Activated T-helper 2 cell treated with anti-CD3 and anti-CD28 coated beads, Interferon-gamma antibody, Interleukin-2, Interleukin-4, amounts not matched to agents 10 μg/mL and 5 μg/mL and 100 μg/mL, durations not matched to agents 14 hours and 24 hours and 36 hours (primary cell): ENCODE measurements at regions not wholly inside any gene's neighbourhood (a gene's known extent, or its start where the extent isn't known, plus 50 kb on each side); places are given as distances from the start of the nearest gene placed in this dataset.

ENCODE experiments used
- DNase-seq: peaks from one replicate; pipeline ENCODE4 v3.0.0; 2021; ENCODE audit warnings: low spot score
- H3K27ac Mint-ChIP-seq: one replicate; pipeline ENCODE4 v1.8.0; 2021; ENCODE audit warnings: mixed read lengths
- H3K27me3 Mint-ChIP-seq: one replicate; pipeline ENCODE4 v1.8.0; 2021; ENCODE audit warnings: low read depth, mixed read lengths
- H3K36me3 Mint-ChIP-seq: one replicate; pipeline ENCODE4 v1.8.0; 2021; ENCODE audit warnings: low read depth, mixed read lengths
- H3K4me1 Mint-ChIP-seq: one replicate; pipeline ENCODE4 v1.8.0; 2021; ENCODE audit warnings: low read depth, mixed read lengths
- H3K4me3 Mint-ChIP-seq: one replicate; pipeline ENCODE4 v1.8.0; 2021; ENCODE audit warnings: low read depth, mild to moderate bottlenecking, moderate library complexity, mixed read lengths
- H3K9me3 Mint-ChIP-seq: one replicate; pipeline ENCODE4 v1.8.0; 2021; ENCODE audit warnings: mixed read lengths
- intact Hi-C: fragments of 100-400 bp; cut with micrococcal nuclease; formaldehyde crosslinking; loops from one replicate; pipeline ENCODE4 v1.15.1; 2023

- Mint-ChIP-seq H3K27ac (no peak overlapping the region), H3K27me3 (no peaks in the 10 kb centered on the region), H3K9me3 (peaks cover 7% of the 10 kb centered on the region), H3K4me1 (no peaks in the 10 kb centered on the region), H3K4me3 (no peak overlapping the region), H3K36me3 (no peaks in the 10 kb centered on the region)
- DNase-seq, result no peak
- intact Hi-C loops, result no loop called here
Measured at GRCh38 chr13:104385404-104385803, 1319.2 kb upstream of the SLC10A2 start.

DNA sequence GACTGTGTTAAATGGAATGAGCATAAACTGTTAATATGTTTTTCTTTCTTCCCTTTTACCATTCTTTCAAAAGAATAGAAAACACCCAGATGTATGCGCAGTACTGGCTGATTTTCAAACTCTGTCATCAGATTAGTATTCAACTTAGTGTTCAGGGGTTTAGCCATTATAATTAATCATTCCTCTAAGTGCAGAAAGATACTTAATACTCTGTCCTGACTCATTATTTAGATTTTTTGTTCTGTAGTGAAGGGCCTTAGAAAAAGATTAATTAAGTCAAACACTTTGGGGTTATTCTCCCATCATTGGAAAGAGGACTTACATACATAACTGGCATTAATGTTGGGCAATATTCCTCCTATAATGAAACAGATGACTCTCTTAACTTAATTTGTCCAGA is 1316.7 kb upstream of the SLC10A2 start:
- DNase-seq, result no peak
- H3K9me3 Mint-ChIP-seq, result peaks cover 4% of the 10 kb centered on the region
- no peaks in the 10 kb centered on the region for H3K27me3 Mint-ChIP-seq
- intact Hi-C loops, result no loop called here
- no peaks in the 10 kb centered on the region for H3K4me1 Mint-ChIP-seq
- H3K36me3 Mint-ChIP-seq, result no peaks in the 10 kb centered on the region
- no peak overlapping the region for H3K27ac Mint-ChIP-seq
- no peak overlapping the region for H3K4me3 Mint-ChIP-seq

GRCh38 chr13:104376588-104376987 is 1310.4 kb upstream of the SLC10A2 start:
- no peaks in the 10 kb centered on the region for H3K4me1 Mint-ChIP-seq
- peaks cover 8% of the 10 kb centered on the region for H3K9me3 Mint-ChIP-seq
- H3K27me3 Mint-ChIP-seq, result no peaks in the 10 kb centered on the region
- no peak for DNase-seq
- intact Hi-C loops, result no loop called here
- H3K4me3 Mint-ChIP-seq, result no peak overlapping the region
- H3K27ac Mint-ChIP-seq, result no peak overlapping the region
- H3K36me3 Mint-ChIP-seq, result no peaks in the 10 kb centered on the region

GRCh38 chr13:104375614-104376013 is 1309.4 kb upstream of the SLC10A2 start:
- no peak for DNase-seq
- no peaks in the 10 kb centered on the region for H3K27me3 Mint-ChIP-seq
- peaks cover 4% of the 10 kb centered on the region for H3K9me3 Mint-ChIP-seq
- no peaks in the 10 kb centered on the region for H3K4me1 Mint-ChIP-seq
- H3K27ac Mint-ChIP-seq, result no peak overlapping the region
- intact Hi-C loops, result no loop called here
- no peaks in the 10 kb centered on the region for H3K36me3 Mint-ChIP-seq
- no peak overlapping the region for H3K4me3 Mint-ChIP-seq

DNA sequence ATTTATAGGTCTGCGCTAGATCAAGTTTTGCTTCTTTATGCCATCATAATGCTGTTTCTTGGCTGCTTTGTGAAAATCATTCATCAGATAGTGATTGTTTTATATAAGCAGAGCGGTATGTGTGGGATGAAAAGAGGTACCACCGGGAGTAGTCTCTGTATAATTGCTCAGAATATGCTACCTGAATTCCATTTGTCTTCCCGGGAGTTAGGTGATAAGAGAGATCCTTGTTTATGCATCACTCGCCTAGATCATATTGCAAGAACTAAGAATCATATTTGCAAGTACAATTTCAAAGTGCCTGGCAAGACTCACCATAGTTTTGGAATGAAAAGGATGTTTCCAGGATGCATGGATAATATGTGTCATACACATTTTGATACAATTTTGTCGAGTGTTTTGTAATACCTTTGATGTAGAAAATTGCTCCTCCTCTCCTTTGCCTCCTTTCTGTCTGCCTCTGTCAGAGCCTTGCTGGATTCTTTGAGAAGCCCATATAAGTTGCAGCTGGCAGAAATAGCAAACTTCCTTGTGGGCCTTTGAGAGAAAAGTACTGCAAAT is 1306.0 kb upstream of the SLC10A2 start:
- intact Hi-C loops, result no loop called here
- Mint-ChIP-seq H3K4me3 (no peak overlapping the region), H3K4me1 (no peaks in the 10 kb centered on the region), H3K9me3 (peaks cover 4% of the 10 kb centered on the region), H3K36me3 (no peaks in the 10 kb centered on the region), H3K27ac (no peak overlapping the region), H3K27me3 (no peaks in the 10 kb centered on the region)
- DNase-seq, result no peak

GRCh38 chr13:104365430-104365829 is 1299.2 kb upstream of the SLC10A2 start:
- no peak overlapping the region for H3K27ac Mint-ChIP-seq
- no peak for DNase-seq
- no peaks in the 10 kb centered on the region for H3K27me3 Mint-ChIP-seq
- peaks cover 7% of the 10 kb centered on the region for H3K9me3 Mint-ChIP-seq
- intact Hi-C loops, result no loop called here
- H3K4me3 Mint-ChIP-seq, result no peak overlapping the region
- H3K36me3 Mint-ChIP-seq, result no peaks in the 10 kb centered on the region
- H3K4me1 Mint-ChIP-seq, result no peaks in the 10 kb centered on the region

DNA sequence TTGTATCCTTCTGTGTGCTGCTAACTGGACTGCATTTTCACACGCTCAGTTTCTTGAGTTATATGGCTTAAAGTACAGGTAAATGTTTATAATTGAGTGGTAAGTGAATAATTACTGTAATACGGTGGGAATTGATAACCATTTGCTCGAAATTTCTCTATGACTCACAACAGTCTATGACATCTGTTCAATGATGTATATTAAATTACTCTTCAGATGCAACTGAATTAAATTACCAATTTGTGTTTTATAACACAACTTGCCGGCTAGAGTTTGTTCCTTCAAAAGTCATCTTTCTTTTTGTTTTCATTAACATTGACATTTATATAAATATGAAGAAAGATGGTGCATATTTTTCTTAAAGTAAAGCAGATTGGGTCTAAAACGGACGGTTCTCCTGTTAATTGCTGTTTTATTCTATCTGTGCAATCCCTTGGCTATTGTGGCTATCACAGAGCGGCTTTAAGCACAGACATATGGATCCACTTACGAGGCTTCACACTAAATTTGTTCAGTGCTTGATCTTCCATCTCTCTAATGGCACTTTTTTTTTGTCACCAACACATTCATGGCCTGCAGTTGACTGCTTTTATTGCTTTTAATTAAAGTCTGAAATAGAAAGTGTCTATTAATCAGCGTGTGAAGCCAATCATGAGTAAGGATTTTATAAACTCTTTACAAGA is 1291.6 kb upstream of the SLC10A2 start:
- H3K36me3 Mint-ChIP-seq, result no peaks in the 10 kb centered on the region
- H3K9me3 Mint-ChIP-seq, result peaks cover 23% of the 10 kb centered on the region
- no peak overlapping the region for H3K27ac Mint-ChIP-seq
- H3K4me1 Mint-ChIP-seq, result no peaks in the 10 kb centered on the region
- no peaks in the 10 kb centered on the region for H3K27me3 Mint-ChIP-seq
- no peak for DNase-seq
- intact Hi-C loops, result no loop called here
- H3K4me3 Mint-ChIP-seq, result no peak overlapping the region

- no peaks in the 10 kb centered on the region for H3K4me1 Mint-ChIP-seq
- H3K27me3 Mint-ChIP-seq, result no peaks in the 10 kb centered on the region
Measured at GRCh38 chr13:104357174-104357573, 1291.0 kb upstream of the SLC10A2 start.

DNA sequence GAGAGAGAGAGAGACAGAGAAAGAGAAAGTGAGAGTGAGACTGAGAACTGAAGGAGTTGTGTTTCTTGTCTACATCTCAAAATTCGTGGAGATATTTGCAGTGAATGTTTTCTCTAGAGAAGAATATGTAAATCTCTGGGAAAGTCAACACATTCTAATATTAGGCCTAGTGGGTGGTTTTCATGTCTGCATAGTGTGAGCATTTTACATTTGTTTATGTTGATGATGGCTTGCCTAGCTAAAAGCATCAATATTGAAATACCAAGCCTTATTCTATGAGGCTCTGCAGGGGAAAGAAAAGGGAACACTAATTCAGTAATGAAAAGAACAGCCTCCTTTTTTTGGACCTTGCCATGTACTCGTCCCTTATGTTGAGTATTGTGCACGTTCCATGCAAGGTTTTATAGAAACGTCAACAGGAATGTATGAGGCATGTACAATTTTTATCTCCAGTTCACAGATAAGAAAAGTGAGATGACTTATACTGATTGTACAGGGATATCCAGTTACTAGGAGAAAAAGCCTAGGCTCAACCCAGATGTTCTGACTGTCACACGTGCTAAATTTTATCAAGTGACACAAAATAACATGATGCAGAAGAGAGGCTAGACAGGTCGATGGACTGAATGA is 1288.9 kb upstream of the SLC10A2 start:
- Mint-ChIP-seq H3K36me3 (no peaks in the 10 kb centered on the region), H3K4me1 (no peaks in the 10 kb centered on the region), H3K4me3 (no peak overlapping the region), H3K9me3 (peaks cover 36% of the 10 kb centered on the region), H3K27me3 (no peaks in the 10 kb centered on the region), H3K27ac (no peak overlapping the region)
- intact Hi-C loops, result no loop called here
- no peak for DNase-seq

More at GRCh38 chr13:104357174-104357573, 1291.0 kb upstream of the SLC10A2 start:
- no peak for DNase-seq
- intact Hi-C loops, result no loop called here
- no peak overlapping the region for H3K4me3 Mint-ChIP-seq
- H3K9me3 Mint-ChIP-seq, result peaks cover 27% of the 10 kb centered on the region
- no peak overlapping the region for H3K27ac Mint-ChIP-seq
- H3K36me3 Mint-ChIP-seq, result no peaks in the 10 kb centered on the region

DNA sequence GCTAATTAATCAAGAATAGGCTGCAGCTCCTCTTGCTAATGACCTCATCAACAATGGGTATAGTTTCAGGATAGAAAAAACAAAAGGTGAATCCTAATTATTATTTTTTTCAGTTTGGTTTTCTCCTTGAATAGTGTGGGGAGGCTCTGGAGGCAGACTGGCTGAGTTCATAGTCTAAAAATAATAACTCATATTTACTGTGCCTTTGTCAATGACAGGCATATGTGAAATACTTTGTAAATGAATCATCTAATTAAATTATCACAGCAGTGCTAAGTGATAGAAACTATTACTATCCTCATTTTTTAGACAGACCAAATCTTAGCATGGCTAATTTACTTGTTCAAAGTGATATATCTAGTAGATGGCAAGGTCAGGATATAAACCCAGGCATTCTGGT is 1261.0 kb upstream of the SLC10A2 start:
- DNase-seq, result no peak
- Mint-ChIP-seq H3K27ac (no peak overlapping the region), H3K27me3 (no peaks in the 10 kb centered on the region), H3K4me3 (no peak overlapping the region), H3K4me1 (no peaks in the 10 kb centered on the region), H3K36me3 (no peaks in the 10 kb centered on the region), H3K9me3 (peaks cover 15% of the 10 kb centered on the region)
- intact Hi-C loops, result no loop called here

DNA sequence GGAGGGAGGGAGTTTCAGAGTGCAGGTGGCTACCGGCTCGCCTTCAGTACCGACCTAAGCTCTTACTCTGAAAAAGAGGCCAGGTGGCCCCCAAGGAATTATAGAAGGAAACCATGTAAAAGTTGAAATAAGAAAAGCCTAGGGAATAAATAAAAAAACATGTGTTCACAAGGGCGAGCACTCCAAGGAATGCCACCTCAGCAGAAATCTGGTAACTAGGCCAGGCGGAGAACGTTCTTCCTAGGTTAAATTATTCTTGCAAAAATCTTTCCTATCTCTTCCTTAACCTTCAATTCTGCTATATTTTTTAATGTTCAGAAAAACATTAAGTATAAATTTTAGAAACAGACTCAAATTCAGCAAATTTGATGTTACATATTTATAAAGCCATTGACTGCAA is 1260.3 kb upstream of the SLC10A2 start:
- no peaks in the 10 kb centered on the region for H3K36me3 Mint-ChIP-seq
- DNase-seq, result no peak
- no peak overlapping the region for H3K27ac Mint-ChIP-seq
- peaks cover 8% of the 10 kb centered on the region for H3K9me3 Mint-ChIP-seq
- H3K4me3 Mint-ChIP-seq, result no peak overlapping the region
- intact Hi-C loops, result no loop called here
- H3K4me1 Mint-ChIP-seq, result no peaks in the 10 kb centered on the region
- H3K27me3 Mint-ChIP-seq, result no peaks in the 10 kb centered on the region

DNA sequence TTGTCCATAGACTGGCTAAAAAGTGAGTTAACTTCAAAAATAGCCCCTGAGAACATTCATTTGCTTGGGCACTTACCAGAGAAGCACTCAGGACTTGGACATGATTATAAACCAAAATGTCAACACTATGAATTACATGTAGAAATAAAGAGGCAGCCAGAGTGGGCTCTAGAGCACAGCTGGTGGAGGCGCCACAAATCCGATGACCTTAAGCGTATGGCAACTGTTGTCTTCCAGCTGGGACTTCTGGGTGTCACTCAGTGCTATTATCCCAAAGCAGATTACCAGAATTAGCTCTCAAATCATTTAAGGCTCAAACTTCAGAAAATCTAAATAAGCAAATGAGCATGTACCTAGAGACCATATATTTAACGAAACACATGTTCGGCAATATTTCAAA is 1255.5 kb upstream of the SLC10A2 start:
- Mint-ChIP-seq H3K27ac (no peak overlapping the region), H3K36me3 (no peaks in the 10 kb centered on the region), H3K4me1 (no peaks in the 10 kb centered on the region), H3K27me3 (no peaks in the 10 kb centered on the region), H3K9me3 (peaks cover 5% of the 10 kb centered on the region), H3K4me3 (no peak overlapping the region)
- DNase-seq, result no peak
- intact Hi-C loops, result no loop called here

DNA sequence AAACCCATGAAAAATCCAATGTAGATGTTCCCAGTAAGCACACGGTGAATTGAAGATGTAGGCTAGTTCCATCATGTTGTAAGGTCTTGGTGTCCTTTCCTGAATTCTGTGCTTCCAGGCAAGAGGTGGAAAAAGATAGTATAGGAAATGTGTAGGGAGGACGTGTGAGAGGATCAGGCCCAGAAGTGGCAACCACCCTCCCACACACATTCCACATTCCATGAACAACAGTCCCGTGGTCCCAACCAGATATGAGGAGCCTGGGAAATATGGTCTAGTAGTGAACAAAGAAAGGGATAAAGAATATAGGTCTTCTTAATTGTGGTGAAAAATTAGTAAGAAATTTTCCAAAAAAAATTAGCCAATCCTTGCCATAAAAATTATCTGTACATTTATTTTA is 1254.2 kb upstream of the SLC10A2 start:
- H3K27me3 Mint-ChIP-seq, result no peaks in the 10 kb centered on the region
- no peaks in the 10 kb centered on the region for H3K36me3 Mint-ChIP-seq
- intact Hi-C loops, result no loop called here
- H3K9me3 Mint-ChIP-seq, result peaks cover 5% of the 10 kb centered on the region
- no peak for DNase-seq
- H3K27ac Mint-ChIP-seq, result no peak overlapping the region
- no peaks in the 10 kb centered on the region for H3K4me1 Mint-ChIP-seq
- H3K4me3 Mint-ChIP-seq, result no peak overlapping the region
